LoVo (cell line): ENCODE measurements at regions not wholly inside any gene's neighbourhood (a gene's known extent, or its start where the extent isn't known, plus 50 kb on each side); places are given as distances from the start of the nearest gene placed in this dataset.

Experiments used
- DNase-seq: peaks from one replicate; pipeline ENCODE4 v3.0.0-alpha.2; 2016; ENCODE audit warnings: low spot score

GRCh38 chr5:67265951-67266350, 69.4 kb upstream of the CD180 start:
- no peak for DNase-seq

DNA sequence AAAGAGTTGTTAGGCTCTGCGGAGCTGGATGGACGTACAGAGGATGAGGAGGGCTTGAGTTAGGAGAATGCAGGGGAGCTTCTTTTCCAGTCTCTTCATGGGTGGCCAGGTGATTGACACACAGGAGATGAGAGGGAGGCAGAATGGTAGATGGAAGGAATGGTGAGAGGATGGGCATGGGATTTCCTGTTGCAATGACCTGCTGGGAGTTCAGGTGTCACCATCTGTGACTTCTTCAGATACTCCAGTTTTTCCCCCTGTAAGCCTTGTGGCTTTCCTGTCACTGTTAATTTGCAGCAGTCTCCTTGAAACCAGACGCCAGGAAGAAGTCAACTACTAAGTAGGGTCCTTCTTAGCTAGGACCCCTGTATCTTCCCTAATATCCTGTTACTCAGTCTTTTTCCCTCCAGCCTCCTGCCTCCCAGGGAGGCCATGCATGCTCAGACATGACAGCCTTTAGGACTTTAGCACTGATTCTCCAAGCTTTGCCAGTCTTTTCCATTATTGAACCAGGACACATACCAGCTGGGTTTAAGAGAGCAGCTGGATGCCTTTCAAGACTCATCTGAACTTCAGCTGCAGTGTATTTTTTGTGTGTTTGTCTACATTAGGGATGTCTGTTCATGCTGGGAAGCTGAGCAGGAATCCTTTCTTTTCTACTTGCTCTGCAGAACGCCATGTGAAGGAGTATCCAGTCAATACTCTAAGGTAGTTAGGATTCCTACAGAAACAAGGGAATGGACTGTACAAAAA, 67.2 kb upstream of the CD180 start:
- DNase-seq, result no peak

DNA sequence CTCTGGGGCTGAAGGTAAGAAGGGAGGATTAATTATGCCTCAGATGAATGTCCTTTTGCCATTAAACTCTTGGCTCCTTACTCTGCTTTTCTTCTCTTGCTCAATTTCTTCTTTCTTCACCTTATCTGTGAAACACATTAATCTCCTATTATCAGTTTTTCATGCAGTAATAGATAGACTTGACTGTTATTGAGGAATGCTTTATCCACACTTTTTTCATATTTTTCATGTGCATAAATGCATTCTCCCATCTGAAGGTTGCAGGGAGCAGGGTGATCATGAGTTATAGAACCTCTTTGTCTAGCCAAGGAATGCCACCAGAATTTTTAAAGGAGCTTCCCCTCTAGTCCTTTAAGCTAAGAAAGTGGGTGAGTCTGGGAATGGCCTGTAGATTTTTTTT, 66.4 kb upstream of the CD180 start:
- DNase-seq, result no peak

GRCh38 chr5:67262206-67262605, 65.6 kb upstream of the CD180 start:
- no peak for DNase-seq

- no peak for DNase-seq
Observed at GRCh38 chr5:67259548-67260215, 63.1 kb upstream of the CD180 start.

DNA sequence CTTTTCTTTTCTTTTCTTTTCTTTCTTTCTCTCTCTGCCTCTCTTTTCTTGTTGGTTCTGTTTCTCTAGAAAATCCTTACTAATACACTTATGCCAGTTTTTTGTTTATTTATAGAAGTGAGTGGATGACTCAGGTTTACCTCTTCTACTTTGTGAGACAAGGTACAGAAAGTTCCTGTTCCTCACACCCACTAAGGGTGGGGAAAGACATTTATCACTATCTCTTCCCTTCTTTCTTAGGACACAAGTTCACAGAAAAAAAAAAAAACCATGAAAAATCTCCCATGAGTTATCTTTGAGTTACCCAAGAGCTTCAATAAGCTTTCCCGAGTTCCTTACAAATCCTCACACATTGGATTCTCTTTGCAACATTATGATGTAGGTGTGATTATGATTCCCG, 60.9 kb upstream of the CD180 start:
- DNase-seq, result no peak

DNA sequence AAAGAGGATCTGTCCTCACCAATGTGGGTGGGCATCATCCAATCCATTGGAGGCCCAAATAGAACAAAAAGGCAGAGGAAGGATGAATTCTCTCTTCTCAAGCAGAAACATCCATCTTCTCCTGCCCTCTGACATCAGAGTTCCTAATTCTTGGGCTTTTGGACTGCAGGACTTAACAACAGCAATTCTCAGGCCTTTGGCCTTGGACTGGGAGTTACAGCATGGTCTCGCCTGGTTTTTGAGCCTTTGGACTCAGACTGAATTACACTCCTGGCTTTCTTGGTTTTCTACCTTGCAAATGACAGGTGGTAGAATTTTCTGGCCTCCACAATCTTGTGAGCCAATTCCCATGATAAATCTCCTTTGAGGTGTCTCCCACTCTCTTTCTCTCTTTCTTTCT, 60.5 kb upstream of the CD180 start:
- no peak for DNase-seq

DNA sequence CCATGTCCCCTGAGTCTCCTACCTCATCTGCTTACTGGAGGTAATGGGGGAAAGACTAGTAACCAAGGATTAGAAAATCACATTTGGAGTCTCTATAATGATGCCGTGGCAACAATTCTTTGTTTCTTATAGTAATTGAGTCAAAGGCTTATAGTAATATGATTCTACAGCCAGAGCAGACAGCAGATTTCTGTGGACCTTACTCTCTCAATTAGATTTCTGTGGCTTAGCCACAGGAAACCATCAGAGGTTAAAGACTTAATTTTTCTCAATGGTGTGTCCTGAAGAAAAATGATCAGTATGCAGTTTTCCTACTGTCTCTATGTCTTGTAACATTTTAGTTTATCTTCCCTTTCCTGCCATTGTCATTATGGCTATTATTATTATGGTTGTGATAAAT, 59.3 kb upstream of the CD180 start:
- DNase-seq, result no peak

DNA sequence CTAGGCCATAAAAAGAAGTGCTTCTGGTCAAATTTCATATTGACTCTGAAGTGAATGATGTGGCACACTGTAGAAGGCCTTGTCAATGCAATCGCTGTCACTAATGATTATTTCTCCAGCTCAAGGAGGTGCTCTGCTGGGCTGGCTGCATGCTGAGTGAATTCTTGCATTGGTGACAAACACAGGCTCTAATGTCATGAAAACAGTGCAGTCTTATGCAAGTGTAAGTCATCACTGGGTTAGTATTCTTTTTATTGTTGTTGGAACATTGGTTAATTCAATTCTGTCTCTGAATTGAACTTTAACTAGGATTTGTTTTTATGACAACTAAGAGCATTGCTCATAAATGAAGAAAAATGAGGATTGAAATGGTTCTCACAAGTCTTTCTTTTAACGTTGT, 57.3 kb upstream of the CD180 start:
- DNase-seq, result no peak

- DNase-seq, result no peak
Observed at GRCh38 chr5:67249590-67249895, 52.9 kb upstream of the CD180 start.

DNA sequence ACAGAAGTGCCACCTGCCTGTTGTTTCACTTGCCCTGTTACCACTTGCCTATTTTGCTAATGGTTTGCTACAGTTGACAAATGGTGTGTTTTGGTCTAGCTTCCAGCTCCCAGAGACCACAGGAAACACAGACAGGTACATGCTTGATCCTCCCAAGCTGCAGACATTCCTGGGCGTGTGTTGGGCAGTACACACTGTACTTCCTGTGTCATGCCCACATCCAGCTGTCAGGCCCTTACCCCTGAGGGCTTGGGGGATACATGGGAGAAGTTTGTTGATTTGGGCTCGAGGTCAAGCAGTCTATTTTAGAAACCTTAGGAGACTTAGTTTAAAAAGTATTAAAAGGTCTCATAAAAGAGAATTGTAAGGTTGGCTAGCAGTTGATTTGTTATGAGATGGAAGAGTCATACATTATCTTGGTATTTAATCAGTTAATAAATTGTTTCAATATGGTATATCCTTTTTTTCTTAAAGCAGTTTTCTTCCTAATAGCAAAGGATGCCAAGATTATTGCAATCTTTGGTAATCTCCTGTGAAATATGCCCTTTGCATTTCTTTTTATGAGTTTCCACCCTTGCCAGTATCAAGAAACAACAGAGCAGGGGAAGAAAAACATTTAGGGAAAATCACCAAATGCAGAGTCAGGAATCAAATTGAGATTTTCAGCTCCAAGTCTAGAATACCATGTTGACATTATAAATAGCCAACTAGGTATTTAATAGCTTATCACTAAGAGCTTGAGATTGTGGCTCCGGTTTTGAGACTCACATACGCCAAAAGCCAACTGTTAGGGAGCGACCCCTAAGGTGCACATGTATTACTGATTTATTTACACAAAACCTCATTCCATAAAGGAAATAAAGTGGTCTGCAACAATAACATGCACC, 52.3 kb upstream of the CD180 start:
- DNase-seq, result no peak

DNA sequence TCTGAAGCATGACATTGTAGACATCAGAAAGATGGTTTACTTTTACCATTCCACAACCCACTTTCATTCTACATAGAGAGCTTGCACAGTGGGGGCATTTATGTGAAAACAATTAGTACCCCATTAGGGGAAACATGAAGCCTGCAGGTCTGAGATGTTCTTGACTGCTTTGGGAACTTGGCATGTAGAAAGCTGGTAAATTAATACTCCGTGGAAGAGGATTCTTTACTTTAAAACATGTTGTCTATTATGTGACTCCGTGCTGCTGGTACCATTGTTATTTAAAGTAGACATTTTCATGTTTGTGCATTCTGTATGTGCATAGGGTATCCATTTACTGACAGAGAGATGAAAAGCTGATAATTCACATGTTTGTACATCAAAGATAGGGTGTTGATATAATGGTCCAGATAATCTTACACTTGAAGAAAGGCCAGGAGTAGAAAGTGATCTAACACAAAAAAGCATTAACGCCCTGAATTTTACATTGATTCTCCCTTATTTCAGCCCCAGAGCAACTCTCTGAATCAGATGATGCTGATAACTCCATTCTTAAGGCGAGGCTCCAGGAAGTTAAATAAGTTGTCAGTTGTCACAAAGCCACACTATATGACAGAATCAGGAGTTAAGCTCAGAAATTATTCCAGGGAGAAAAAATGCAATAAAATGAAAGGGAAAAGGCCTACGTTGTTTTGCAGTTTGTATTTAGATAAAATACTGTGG, 50.1 kb upstream of the CD180 start:
- no peak for DNase-seq
